Fibroblast of the conjunctiva (primary cell): ENCODE measurements at regions not wholly inside any gene's neighbourhood (a gene's known extent, or its start where the extent isn't known, plus 50 kb on each side); places are given as distances from the start of the nearest gene placed in this dataset.

ENCODE experiments used
- DNase-seq: peaks from one replicate; pipeline ENCODE4 v3.0.0-alpha.2; 2010; ENCODE audit warnings: low read depth

DNA sequence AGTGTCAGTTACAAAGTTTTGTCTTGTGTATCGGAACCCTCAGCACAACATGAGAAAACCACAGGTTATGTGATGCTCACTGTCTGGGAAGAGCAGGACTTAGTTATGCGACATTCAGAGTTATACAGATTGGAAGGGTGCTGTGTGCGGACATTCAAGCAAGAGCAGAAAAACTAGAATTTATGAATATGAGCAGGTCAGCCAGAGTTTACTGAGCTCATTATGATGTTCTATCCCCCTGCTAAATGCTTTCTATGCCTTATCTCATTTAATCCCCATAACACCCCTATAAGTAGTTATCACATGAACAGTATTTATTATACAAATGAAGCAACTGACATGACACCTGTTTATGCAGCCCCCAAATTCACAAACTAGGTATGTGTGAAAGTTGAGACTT, 1083.2 kb downstream of the FLRT2 start:
- DNase-seq = no peak

DNA sequence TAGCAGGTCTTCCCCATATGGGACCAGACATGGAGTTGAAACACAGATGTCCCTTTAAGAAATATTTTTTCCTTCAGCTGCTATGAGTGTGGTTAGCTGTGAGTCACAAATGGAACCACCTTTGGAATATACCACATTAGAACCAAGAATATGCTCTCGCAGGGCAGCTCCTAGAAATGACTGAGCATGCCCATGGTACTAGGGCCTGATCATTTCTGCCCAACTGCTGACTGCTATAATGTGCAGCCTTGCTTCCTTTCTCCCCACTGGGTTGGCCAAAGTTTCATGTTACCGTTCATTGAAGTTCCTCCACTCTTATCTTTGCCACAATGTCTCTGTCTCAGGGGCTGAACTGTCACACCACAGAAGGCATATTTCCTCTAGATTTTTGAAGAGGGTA, 1074.6 kb downstream of the FLRT2 start:
- DNase-seq = no peak

DNA sequence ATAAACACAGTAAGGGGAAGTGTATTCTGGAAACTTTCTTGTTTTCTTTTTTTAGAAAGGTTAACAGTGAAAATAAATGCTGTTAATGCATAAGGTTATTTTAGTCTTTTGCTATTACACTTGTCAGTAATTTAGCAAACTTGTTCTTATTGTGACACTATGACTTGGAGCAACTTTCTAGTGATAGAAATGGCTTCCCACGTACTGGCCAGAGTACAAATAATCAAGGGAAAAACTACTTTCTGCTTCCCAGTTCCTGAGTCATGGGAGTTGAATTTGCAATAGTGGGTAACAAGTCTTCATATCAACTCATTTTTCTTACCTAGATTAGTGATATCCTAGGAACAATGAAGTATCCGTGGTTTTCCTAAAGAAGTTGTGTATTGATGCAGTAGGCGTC, 1072.3 kb downstream of the FLRT2 start:
- no peak for DNase-seq

DNA sequence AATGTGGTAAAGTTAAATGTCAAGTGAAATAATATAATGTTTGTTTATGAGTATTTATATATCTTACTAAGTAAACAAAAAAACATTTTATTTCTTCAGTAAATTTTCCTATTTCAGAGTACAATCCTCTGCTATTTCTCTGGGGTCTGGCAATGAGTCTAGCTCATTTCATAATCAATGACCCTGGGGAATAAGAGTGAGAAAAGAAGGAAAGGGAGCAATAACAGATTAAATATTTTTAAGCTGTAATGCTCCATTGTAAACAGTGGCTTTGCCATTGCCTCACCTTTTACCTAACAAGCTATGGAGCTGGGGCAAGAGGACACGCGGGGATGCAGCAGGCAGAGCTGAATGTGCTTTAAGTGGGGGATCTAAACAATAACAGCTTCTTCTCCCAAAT, 1071.9 kb downstream of the FLRT2 start:
- DNase-seq = no peak

DNA sequence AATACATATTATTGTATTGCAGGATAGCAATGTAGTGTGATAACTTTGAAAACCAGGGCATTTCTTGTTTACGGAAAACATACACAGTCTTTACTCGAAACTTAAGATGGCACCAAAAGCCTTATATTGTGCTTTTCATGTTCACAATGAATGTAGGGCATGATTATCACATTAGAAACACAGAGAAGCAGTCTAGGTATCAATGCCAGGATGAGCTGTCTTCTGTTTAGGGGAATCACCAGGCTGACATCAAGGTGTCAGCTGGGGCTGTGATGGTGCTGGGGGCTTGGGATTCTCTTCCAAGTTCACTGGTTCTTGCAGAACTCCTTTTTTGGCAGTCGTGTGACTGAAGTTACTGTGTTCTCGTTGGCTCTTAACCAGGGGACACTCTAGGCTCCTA, 1067.3 kb downstream of the FLRT2 start:
- no peak for DNase-seq

DNA sequence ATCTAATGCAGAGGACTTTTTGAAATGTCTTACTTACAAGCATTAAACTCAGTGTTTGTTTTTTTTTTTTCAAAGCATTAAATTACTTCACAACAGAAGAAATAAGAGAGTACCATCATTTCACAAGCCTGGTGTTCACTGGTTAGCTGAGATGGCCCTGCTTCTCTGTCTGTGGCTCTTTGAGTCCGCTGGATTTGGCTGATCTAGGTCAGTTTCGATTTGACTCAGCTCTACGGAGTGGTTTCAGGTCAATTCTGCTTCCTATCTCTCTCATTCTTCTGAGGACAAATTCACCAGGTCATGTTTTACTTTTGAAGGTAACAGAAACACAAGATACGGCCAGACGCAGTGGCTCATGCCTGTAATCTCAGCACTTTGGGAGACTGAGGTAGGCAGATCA, 1066.1 kb downstream of the FLRT2 start:
- no peak for DNase-seq

DNA sequence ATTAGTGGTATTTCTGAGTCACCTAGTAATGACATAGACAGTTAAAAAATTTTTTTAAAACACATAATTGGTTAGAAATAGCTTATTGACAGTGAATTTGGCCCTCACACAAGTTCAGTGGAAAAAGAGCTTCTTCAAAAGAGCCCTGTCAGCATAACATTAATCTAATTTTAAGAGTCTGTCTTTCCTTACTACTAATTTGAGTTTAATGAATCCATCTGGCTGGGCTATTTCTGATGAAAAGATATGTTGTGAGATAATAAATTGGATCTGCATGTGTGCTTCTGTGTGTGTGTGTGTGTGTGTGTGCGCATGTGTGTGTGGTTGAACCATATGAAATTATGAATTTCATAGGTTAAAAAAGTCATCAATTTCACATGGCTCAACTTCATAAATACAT, 1045.2 kb downstream of the FLRT2 start:
- no peak for DNase-seq

DNA sequence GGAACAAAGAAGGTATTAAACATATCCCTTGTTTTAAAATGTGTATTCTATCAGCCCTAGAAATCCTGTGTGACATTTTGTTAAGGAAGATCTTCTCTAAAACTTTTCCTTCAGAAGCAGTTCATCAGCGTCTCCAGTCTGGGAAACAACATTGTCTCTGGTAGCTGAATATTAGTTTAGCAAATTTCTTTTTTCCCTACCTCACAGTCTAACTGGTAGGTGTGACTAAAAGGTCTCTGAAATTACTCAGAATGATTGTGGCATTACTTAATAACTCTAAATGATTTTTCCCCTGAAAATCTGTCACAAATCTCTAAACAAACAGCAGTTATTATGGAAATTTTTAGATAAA, 1044.8 kb downstream of the FLRT2 start:
- no peak for DNase-seq

DNA sequence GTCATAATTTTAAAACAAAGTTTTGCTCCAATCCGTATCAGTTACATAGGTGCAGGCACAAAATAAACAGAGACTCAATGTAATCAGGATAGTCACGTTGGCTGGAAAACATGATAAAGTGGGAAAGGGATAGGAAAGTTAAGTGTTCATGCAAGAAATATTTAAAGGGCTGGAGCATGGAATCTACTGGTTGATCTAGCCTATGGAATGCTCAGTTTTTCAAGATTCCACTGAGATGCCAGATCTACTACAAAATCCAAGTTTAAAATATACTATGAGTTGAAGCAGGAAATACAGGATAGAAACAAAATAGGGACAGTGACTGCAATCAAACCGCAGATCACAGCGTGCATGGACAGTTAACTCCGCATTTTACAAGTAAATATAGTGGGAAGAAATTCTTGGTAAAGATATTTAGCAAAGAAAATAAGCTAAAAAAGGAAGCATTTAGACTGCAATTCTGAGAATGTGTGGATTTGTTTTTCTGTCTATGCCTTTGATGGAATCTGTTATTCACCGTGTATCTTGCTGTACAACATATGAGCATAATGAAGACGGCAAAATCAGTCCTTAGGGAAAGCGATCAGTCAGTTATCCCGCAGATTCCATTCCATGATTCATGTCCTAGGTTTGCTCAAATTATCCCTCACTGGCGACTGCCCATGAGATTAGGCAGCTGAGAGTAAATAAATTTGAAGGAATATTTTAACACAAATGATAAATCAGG, 1044.3 kb downstream of the FLRT2 start:
- no peak for DNase-seq

DNA sequence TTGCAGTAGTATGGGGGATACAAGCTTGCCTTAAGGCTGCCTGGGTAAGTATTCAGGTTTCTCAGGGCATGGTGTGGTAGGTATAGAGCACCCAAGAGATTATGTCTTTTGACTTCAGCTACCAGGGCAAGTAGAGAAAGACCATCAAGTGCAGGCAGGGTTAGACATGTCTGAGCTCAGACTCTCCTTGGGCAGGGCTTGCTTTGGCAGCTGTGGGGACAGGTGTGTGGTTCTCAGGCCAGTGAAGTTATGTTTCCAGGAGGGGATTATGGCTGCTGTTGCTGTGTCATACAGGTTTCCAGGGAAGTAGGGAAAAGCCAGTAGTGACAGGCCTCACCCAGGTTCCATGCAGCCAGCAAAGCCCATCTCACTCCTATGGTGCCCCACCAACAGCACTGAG, 1040.4 kb downstream of the FLRT2 start:
- DNase-seq = no peak

DNA sequence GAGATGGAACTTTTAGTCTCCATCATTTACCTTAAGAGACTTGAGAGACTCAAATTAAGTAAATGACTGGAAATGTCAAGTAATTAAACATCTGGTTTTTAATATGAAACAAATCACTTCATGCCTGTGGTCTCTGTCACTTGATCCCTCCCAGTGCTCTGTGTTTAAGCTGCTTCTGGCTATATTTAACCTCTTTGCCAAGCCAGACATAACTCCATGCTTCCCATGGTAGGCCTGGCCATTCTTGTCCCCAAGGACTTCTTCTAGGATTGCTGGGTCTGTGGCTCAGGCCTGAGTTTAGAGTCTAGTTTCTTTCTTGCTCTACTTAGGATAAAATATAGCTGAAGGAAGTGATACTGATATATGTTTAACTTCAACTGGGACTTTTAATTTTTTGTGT, 1013.6 kb downstream of the FLRT2 start:
- DNase-seq = no peak

DNA sequence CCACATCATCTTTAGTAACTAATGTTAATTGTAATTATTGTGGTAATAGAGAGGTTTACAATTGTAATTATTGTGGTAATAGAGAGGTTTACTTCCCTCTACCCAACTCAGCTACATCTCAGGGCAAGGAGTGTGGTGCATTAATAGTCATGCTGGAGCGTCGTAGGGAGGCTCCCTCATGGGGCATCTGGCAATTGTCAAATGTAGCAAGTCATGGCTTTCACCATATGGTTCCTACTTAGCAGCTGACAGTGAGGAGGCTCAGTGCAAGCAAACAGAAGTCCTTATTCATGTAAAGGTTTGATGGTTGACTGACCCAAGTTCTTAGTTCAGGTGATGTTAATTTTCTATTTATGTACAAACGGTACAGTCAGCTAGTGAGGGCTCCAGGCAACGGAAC, 1012.0 kb downstream of the FLRT2 start:
- DNase-seq = no peak

DNA sequence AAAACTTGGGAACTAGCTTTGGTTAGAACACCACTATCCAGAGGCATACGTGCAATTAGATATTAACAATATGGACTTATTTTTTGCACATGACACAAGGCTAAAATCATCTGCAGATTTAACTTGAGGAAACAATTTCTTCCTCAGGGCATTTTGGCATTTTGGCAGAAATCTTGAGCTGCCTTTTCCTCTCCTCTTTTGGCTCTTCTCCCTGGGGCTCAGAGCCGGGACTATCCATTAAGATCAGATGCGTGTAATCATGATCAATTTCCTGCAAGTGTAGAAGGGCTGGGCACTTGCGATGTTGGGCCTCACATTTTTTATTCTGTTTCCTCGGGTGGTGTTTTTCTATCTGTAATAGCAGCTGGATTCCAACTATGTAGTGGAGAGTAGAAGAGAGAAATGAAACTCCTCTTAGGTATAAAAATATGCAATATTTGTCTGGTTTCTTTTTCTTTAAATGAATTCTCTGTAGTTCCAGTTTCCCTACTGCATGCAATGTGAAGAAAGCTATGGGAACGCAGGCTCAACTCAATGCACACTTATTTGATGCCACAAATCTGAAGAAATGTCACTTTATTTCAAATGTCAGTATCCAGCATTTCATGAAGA, 1010.8 kb downstream of the FLRT2 start:
- DNase-seq = peak; percentile 32

DNA sequence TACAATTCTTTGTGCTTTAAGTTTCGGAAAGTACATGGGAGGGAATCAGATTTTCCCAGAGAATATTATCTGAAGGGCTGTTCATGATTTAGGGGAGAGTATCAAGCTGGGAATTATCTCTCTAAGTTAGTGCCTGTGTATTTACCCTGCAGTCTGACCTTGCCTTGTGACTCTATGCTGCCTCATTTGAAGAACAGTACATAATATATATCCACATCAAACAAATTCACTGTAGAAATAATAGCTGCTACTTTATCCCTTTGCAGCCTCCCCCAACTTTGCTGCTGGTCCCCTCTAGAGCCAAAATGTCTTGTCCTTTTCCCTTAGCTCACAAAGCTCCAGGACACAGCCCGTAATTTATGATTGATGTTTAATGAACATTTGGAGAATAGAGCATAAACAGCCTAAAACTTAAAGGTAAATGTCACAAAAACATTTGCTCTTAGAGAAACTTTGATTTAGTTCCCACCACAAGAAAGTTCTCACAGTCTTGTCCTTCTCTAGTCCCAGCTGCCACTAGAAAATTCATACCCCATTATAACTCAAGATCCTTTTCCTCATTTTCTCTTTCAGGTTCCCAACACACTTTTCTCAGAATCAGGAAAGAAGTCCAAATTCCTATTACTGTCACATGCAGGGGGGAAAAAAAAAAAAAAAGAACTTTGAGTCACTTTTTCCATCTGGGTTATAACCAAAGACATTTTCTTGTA, 1009.6 kb downstream of the FLRT2 start:
- no peak for DNase-seq

DNA sequence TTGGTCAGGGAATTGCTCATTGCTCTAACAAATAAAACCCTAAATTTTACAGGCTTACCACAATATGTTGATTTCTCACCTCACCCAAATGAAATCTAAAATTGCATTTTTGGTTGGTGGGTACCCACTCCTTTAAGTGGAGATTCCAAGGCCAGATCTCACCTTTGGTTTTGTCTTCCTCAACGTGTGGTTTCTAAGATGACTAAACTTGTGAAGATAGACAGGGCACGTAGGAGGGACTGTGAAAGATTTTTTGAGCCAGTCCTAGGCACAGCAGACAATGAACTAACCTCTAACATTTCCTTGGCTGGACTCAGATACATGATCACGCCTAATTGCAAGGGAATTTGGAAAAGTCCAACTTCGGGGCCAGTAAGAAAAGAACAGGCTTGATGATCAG, 1003.9 kb downstream of the FLRT2 start:
- no peak for DNase-seq

DNA sequence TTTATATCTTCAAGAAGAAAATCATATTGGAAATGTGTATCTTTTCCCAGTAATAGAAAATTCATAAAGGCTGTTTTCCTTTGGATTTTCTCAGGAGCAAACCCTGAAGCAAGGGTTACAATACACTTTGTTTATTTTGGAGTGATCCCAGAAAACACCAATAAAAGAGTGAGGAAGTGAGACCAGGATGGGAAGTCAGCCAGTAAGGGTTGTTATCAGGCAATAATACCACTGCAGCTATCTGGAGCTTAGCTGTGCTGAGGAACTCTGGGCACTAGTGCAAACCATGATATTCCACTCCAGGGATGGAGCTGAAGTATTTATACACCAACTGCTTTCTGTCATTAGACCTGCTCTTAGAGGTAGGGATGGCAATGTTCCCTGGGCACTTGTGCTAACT, 1002.3 kb downstream of the FLRT2 start:
- no peak for DNase-seq

DNA sequence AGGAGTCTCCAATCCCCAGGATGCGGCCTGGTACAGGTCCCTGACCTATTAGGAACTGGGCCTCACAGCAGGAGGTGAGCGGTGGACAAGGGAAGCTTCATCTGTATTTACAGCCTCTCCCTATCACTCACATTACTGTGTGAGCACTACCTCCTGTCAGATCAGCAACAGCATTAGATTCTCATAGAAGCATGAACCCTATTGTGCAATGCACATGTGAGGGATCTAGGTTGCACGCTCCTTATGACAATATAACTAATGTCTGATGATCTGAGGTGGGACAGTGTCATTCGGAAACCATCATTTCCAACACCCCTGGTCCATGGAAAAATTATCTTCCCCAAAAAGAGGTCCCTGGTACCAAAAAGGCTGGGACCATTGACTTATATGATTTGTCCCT, 1000.5 kb downstream of the FLRT2 start:
- DNase-seq = no peak

DNA sequence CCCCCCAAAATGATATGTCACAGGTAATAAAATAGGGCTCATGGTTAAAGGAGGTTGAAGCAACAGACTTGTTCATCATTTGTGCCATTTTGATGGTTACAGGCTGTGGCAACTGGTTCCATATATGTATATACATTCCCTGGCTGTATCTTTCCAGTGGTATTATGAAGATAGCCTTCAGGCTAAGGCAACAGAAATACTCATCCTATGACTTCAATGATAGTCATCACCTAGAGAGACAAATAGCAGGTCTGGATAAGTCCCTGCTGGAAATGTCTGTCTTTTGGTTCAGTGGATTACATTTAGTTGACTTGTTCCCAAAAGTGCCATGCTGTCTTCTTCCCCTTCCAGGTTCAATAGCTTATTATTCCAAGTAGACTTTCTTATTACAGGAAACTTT, 997.4 kb downstream of the FLRT2 start:
- no peak for DNase-seq

DNA sequence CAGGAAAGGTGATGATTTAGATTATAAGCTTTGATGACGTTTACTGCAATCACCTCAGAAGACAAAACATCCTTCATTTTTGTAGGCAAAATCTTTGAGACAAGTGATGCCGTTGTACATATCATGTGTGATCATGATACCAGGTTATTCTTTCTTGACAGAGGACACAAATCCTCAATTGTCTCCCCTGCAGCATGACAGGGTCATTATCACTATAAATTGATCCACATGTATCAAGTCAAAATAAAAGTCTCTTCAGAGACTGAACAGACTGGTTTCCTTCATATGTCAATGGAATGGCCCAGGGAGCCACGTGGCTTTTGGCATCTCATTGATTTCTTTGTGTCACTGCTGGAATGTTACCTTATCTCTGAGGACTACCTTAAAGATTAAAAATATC, 995.7 kb downstream of the FLRT2 start:
- DNase-seq = no peak

DNA sequence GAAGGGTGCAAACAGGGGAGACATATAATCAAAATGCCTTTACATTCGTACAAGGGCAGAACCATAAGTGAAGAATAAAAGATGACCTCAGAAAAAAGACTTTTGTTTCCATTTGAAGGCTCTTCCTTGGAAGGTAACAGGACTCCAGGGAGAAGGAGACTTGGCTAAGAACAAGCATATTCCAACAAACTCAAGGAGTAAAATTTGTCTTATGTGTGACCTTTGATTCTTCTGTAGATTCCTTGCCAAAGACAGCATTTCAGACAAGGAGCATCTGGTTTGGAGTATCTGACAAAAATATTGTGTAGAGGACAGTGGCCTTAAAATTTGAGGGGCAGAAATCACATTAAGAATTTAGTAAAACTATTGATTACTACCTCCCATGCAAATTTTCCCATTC, 991.9 kb downstream of the FLRT2 start:
- DNase-seq = no peak

DNA sequence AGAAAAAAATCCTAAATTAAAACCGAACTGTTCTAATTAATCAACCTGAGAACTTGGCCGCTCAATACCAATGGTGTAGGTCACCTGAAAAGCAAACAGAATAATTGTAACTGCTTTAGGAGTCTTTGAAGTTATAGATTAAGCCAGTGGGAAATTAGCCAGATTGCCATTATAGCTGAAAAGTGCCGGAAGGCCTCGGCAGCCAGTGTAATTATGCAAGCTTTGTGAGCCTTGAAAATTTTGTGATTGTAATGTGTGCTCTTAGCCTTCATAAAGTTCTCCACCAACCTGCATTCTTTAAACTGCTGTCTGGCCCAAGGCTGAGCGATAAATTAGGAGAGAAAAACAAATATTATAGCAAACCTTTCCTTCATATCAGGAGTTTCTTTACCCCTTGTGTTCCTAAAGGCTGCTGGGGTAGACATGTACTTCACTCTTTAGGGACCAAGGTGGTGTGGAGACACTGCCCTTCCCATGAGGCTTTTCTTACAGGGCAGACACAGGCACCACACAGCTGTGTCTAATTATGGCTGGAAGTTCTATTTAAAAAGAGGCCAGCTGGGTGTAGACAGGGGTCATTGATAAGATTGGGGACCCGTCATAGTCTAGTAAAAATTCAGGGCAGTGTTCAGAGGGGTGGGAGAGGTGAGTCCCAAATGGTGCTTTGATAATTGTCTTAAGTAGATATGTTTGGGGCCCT, 991.2 kb downstream of the FLRT2 start:
- DNase-seq = no peak

DNA sequence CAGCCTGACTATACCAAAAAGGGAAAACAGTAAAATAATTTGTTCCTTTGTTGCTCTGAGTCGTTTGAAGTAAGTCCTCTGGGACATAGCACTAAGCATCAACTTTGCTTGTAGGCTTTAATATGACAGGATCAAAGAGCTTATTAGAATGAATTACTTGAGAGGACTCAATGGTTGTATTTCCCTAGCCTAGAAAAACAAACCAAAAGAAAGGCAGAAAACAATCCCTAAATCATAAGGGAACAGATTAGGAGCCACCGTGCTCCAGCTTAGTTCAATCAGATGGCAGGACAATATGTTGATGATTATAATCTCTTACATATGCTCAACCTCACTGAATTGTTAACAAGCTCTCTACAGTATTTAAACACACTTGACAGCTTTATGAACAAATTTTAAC, 988.4 kb downstream of the FLRT2 start:
- DNase-seq = no peak

DNA sequence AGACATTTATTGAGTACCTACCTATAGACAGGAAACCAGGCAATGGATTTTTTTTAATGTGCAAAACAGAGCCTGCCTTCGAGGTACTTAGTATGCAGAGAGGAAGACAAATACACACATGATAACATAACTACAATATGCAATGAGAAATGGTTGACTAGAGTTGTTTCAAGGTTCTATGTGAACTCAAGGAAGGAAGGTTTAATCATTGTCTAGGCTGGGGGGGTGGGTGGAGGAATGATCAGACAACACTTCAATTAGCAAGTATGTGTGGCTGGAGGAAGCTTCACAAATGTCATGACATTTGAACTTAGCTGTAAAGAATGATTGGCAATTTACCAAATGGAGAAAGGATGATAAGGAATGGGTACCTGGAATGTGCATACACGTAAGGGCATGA, 985.3 kb downstream of the FLRT2 start:
- DNase-seq = no peak
